Brain microvascular endothelial cell (primary cell): ENCODE measurements at regions not wholly inside any gene's neighbourhood (a gene's known extent, or its start where the extent isn't known, plus 50 kb on each side); places are given as distances from the start of the nearest gene placed in this dataset.
"Not testable (repeated sequence)": the region's sequence is repeated elsewhere in the genome, so short reads cannot be mapped to it uniquely, and the experiment has no call there.

Experiments
- DNase-seq: peaks from one replicate; pipeline ENCODE4 v3.0.0-alpha.2; 2020
- H3K27ac ChIP-seq: fragments of 250-450 bp; sonication (Bioruptor Pico); 2 replicates; pipeline ENCODE4 v1.5.1; 2020; ENCODE audit warnings: mild to moderate bottlenecking, moderate library complexity
- H3K27me3 ChIP-seq: fragments of 250-450 bp; sonication (Bioruptor Pico); replicated peaks from 2 replicates; pipeline ENCODE4 v1.5.1; 2020; ENCODE audit warnings: mild to moderate bottlenecking
- H3K36me3 ChIP-seq: fragments of 250-450 bp; sonication (Bioruptor Pico); replicated peaks from 2 replicates; pipeline ENCODE4 v1.5.1; 2020; ENCODE audit warnings: mild to moderate bottlenecking
- H3K4me3 ChIP-seq: 2 replicates; pipeline ENCODE4 v1.5.1; 2011; ENCODE audit warnings: low read depth, mild to moderate bottlenecking, control low read depth, low read length, moderate library complexity
- CTCF ChIP-seq: IDR thresholded peaks from 2 replicates; pipeline ENCODE4 v1.5.1; 2011; ENCODE audit warnings: low read depth, mild to moderate bottlenecking, moderate library complexity, low read length, control low read depth, inconsistent platforms; ENCODE audit errors: missing control alignments
- in situ Hi-C: cut with HindIII; loops from 2 replicates; pipeline ENCODE4 v1.10.0; 2017; ENCODE audit warnings: low sequenced_read_pairs, low pct_ligation_motif_present

GRCh38 chr16:26457095-26457494, 609.6 kb upstream of the C16orf82 start:
- Histone ChIP-seq H3K4me3 (no peak overlapping the region), H3K27me3 (no peaks in the 10 kb centered on the region), H3K27ac (no peak overlapping the region), H3K36me3 (no peaks in the 10 kb centered on the region)
- in situ Hi-C loops = no loop called here
- no peak for TF ChIP-seq CTCF
- DNase-seq = no peak

- H3K4me3 ChIP-seq = no peak overlapping the region
- TF ChIP-seq CTCF = no peak
- H3K27me3 ChIP-seq = no peaks in the 10 kb centered on the region
- in situ Hi-C loops = no loop called here
- H3K27ac ChIP-seq = no peak overlapping the region
- H3K36me3 ChIP-seq = no peaks in the 10 kb centered on the region
- DNase-seq = no peak
Observed at GRCh38 chr16:26457882-26458281, 608.8 kb upstream of the C16orf82 start.

GRCh38 chr16:26464576-26465266, 602.0 kb upstream of the C16orf82 start:
- Histone ChIP-seq H3K36me3 (no peaks in the 10 kb centered on the region), H3K27me3 (no peaks in the 10 kb centered on the region), H3K27ac (no peak overlapping the region), H3K4me3 (no peak overlapping the region)
- in situ Hi-C loops = no loop called here
- TF ChIP-seq CTCF = no peak
- DNase-seq = no peak

- DNase-seq, H3K27ac ChIP-seq, H3K4me3 ChIP-seq, in situ Hi-C loops, H3K27me3 ChIP-seq, H3K36me3 ChIP-seq: not testable (repeated sequence)
Observed at GRCh38 chr16:26474405-26474804, 592.3 kb upstream of the C16orf82 start.

GRCh38 chr16:26475596-26475995, 591.1 kb upstream of the C16orf82 start:
- Histone ChIP-seq H3K4me3 (no peak overlapping the region), H3K27ac (no peak overlapping the region), H3K27me3 (no peaks in the 10 kb centered on the region), H3K36me3 (no peaks in the 10 kb centered on the region)
- DNase-seq = no peak
- in situ Hi-C loops = no loop called here
- no peak for TF ChIP-seq CTCF

- H3K27me3 ChIP-seq = no peaks in the 10 kb centered on the region
- H3K4me3 ChIP-seq = no peak overlapping the region
- in situ Hi-C loops = no loop called here
- TF ChIP-seq CTCF = no peak
- no peak for DNase-seq
- H3K27ac ChIP-seq = no peak overlapping the region
- H3K36me3 ChIP-seq = no peaks in the 10 kb centered on the region
Observed at GRCh38 chr16:26491101-26491670, 575.5 kb upstream of the C16orf82 start.
